Cardiac muscle cell (in vitro differentiated cells and primary cell): ENCODE measurements at regions not wholly inside any gene's neighbourhood (a gene's known extent, or its start where the extent isn't known, plus 50 kb on each side); places are given as distances from the start of the nearest gene placed in this dataset.
A peak's percentile ranks its signal among the peaks of the same experiment; 100 is the strongest.

ENCODE experiments used
- DNase-seq, 2 donors: peaks; one replicate each; pipeline versions ENCODE4 v3.0.0 to v3.0.0-alpha.2; 2010 to 2017; ENCODE audit warnings: low read depth in 1 of 2, low spot score in 1 of 2
- H3K27ac ChIP-seq: fragments of 200-600 bp; sonication (generic); 2 replicates; pipeline ENCODE4 v1.5.1; 2016
- H3K27me3 ChIP-seq: fragments of 200-600 bp; sonication (generic); 2 replicates; pipeline ENCODE4 v1.6.0; 2016; ENCODE audit warnings: control low read depth
- H3K36me3 ChIP-seq: fragments of 200-600 bp; sonication (generic); 2 replicates; pipeline ENCODE4 v1.5.1; 2016; ENCODE audit warnings: control low read depth
- H3K4me1 ChIP-seq: fragments of 200-600 bp; sonication (generic); 2 replicates; pipeline ENCODE4 v1.8.1; 2017; ENCODE audit warnings: low read depth, mild to moderate bottlenecking, mixed run types
- H3K4me3 ChIP-seq: fragments of 200-600 bp; sonication (generic); 2 replicates; pipeline ENCODE4 v1.5.1; 2016; ENCODE audit warnings: mild to moderate bottlenecking
- H3K9me3 ChIP-seq: fragments of 200-600 bp; sonication (generic); 2 replicates; pipeline ENCODE4 v1.5.1; 2017; ENCODE audit warnings: low read depth, mild to moderate bottlenecking, control low read depth
- TF ChIP-seq, protein P1 (sequence below): IDR thresholded peaks from 2 replicates; pipeline ENCODE4 v1.5.1; 2012; ENCODE audit warnings: low read depth, mild to moderate bottlenecking, low read length

DNA sequence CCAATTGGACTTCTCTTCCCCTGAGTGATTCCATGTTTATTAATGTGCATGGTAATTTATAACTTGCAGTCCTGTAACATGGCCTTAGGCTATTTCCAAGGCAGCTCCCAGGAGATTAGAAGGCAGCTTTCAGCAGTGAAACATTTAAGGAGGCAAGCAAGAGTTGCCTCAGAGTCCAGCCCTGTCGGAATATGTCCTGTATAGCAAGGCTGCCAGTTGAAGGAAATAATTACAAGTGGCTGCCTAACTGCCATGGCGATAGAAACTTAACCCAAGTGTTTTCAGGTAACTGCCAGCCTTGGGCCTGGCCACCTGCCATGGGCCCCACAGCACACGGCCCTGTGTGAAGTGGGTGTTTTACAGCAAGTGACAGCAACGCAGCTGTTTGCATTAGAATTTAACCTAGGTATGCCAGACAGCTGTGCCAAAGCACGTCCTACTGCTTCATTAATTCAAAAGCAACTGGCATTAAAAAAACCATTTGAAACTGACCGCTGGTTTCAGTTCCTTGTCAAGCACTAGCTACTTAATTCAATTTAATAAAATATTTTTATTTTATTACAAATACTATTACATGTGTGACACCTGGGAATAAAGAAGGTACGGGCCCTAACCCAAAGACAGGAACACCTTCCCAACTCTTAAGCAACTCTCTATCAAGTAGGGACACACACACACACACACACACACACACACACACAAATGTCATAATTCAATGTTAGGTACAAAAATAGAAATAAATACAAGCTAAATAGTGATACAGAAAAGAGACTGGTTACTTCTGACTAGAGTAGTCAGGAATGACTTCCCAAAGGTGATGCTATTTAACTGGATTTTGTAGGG, 151.8 kb upstream of the HEY2 start:
- Histone ChIP-seq H3K27ac (peak overlapping the region; percentile 82), H3K9me3 (no peaks in the 10 kb centered on the region)
- DNase-seq, result peak in 1 of 2 donors; percentile 73

DNA sequence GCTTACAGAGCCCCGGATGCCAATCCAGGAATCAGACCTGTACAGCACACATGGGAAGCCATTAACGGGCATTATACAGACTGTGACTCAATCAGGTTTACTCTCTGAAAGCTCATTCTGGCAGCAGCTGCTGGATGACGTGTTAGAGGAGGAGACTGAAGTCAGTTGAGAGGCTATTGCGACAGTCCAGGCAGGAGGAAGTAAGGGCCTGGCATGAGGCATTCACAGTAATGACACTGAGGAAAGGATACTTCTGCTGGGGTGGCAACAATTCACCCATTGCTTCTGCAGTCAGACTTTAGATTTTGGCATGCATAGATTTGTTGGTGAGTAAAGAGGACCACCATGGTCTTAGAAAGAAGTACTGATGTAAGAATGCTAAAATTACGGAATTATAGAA, 151.0 kb upstream of the HEY2 start:
- H3K27me3 ChIP-seq, result no peaks in the 10 kb centered on the region
- no peaks in the 10 kb centered on the region for H3K36me3 ChIP-seq
- no peak overlapping the region for H3K4me3 ChIP-seq
- H3K4me1 ChIP-seq, result peaks cover 24% of the 10 kb centered on the region
- H3K9me3 ChIP-seq, result no peaks in the 10 kb centered on the region
- peak in 1 of 2 donors; percentile 84 for DNase-seq
- TF ChIP-seq, protein P1, sequence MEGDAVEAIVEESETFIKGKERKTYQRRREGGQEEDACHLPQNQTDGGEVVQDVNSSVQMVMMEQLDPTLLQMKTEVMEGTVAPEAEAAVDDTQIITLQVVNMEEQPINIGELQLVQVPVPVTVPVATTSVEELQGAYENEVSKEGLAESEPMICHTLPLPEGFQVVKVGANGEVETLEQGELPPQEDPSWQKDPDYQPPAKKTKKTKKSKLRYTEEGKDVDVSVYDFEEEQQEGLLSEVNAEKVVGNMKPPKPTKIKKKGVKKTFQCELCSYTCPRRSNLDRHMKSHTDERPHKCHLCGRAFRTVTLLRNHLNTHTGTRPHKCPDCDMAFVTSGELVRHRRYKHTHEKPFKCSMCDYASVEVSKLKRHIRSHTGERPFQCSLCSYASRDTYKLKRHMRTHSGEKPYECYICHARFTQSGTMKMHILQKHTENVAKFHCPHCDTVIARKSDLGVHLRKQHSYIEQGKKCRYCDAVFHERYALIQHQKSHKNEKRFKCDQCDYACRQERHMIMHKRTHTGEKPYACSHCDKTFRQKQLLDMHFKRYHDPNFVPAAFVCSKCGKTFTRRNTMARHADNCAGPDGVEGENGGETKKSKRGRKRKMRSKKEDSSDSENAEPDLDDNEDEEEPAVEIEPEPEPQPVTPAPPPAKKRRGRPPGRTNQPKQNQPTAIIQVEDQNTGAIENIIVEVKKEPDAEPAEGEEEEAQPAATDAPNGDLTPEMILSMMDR, result no peak
- peak overlapping the region; percentile 82 for H3K27ac ChIP-seq

More for the DNA sequence above, 151.8 kb upstream of the HEY2 start:
- no peaks in the 10 kb centered on the region for H3K27me3 ChIP-seq
- TF ChIP-seq, protein P1, result no peak
- H3K4me1 ChIP-seq, result peaks cover 24% of the 10 kb centered on the region
- no peak overlapping the region for H3K4me3 ChIP-seq
- no peaks in the 10 kb centered on the region for H3K36me3 ChIP-seq

DNA sequence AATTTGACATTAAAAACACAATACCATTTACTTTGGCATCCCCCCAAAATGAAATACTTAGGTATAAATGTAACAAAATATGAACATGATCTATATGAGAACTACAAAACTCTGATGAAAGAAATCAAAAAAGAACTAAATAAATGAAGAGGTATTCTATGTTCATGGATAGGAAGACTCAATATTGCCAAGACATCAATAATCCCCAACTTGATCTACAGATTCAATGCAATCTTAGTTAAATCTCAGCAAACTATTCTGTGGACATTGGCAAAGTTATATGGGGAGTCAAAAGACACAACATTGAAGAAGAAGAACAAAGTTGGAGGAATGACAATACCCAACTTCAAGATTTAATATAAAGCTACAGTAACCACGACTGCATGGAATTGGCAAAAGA, 145.2 kb upstream of the HEY2 start:
- TF ChIP-seq, protein P1, result no peak
- Histone ChIP-seq H3K4me3 (no peak overlapping the region), H3K27me3 (no peaks in the 10 kb centered on the region), H3K9me3 (no peaks in the 10 kb centered on the region), H3K27ac (no peak overlapping the region), H3K4me1 (peaks cover 3% of the 10 kb centered on the region), H3K36me3 (no peaks in the 10 kb centered on the region)
- no peak for DNase-seq

DNA sequence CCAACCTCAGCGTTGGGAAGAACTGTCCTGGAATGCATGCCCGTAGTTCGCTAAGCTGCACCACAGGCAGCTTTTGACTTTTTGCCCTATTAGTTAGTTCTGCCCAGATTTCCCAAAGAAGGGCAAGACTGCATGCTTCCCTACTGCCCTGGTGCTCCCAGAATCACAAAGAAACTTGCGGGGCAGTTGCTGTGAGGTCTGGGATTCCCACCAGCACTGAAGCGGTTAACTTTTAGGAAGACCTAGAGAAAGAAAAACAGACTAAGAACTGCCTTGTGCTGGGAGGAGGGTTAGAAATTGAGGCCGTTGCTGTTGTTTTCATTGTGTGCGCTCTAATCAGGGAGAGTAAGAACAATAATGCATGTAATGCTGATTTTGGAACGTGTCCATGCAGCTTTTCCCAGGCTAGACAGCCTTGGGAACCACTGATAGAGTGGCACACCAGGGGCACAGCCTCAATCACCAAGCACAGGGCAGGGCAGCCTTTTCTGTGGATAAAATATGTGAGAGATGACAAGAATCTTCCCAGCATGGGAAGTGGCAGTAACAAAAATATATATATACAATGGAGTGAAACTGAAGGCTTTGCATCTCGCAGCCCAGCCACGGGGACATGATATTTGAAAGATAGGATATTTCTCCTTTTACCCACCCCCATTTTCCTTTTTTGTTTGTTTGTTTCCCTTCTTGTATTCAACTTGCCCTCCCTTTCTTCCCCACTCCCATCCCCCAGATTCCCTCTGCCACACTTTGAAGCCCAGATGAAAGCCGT, 137.7 kb upstream of the HEY2 start:
- Histone ChIP-seq H3K27ac (peak overlapping the region; percentile 72), H3K4me1 (peaks cover 17% of the 10 kb centered on the region), H3K9me3 (no peaks in the 10 kb centered on the region), H3K36me3 (no peaks in the 10 kb centered on the region), H3K27me3 (no peaks in the 10 kb centered on the region), H3K4me3 (no peak overlapping the region)
- TF ChIP-seq, protein P1, result no peak
- DNase-seq, result peak in 1 of 2 donors; percentile 59

DNA sequence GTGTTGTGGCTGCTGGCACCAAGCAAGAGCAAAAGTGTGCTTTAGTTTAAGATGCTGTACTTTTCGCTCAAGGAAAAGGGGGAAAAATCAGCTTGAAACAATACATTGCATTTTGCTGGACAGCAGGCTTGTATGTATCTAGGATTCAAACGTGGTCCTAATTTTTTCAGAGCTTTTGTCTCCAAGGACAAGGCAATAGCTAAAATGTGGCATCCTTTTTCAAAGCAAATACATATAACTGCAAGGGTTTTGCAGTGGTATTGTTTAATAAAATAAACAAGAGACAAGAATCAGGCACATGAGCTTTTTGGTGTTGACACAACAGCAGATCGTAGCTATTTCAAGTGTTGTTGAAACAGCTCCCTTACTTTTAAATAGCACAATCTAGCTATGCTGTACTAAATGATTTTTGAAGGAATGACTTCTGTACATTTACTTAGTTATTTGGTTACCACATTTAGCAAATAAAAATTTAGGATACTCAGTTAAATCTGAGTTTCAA, 137.0 kb upstream of the HEY2 start:
- H3K27ac ChIP-seq, result peak overlapping the region; percentile 72
- H3K9me3 ChIP-seq, result no peaks in the 10 kb centered on the region
- no peak overlapping the region for H3K4me3 ChIP-seq
- no peaks in the 10 kb centered on the region for H3K36me3 ChIP-seq
- peak in 1 of 2 donors; percentile 8 for DNase-seq
- no peaks in the 10 kb centered on the region for H3K27me3 ChIP-seq
- peaks cover 17% of the 10 kb centered on the region for H3K4me1 ChIP-seq
- TF ChIP-seq, protein P1, result no peak
